HG03025 (cell line): ENCODE measurements at regions not wholly inside any gene's neighbourhood (a gene's known extent, or its start where the extent isn't known, plus 50 kb on each side); places are given as distances from the start of the nearest gene placed in this dataset.
"Not testable (repeated sequence)": the region's sequence is repeated elsewhere in the genome, so short reads cannot be mapped to it uniquely, and the experiment has no call there.

Source experiments
- ATAC-seq: cut with Tn5 transposase; IDR thresholded peaks from one replicate; pipeline ENCODE4 v1.9.1; 2021; ENCODE audit warnings: mild to moderate bottlenecking, moderate library complexity; ENCODE audit not compliant: unreplicated experiment, low FRiP score

GRCh38 chr14:45990252-45990651 is 661.3 kb downstream of the RPL10L start:
- no peak for ATAC-seq

- ATAC-seq, result no peak
Measured at GRCh38 chr14:45976001-45976400, 675.6 kb downstream of the RPL10L start.

GRCh38 chr14:45972416-45972815 is 679.2 kb downstream of the RPL10L start:
- no peak for ATAC-seq

- no peak for ATAC-seq
Measured at GRCh38 chr14:45970621-45971020, 681.0 kb downstream of the RPL10L start.

GRCh38 chr14:45968037-45968436 is 683.5 kb downstream of the RPL10L start:
- ATAC-seq, result no peak

GRCh38 chr14:45949479-45949878 is 696.5 kb upstream of the MIS18BP1 start:
- no peak for ATAC-seq

GRCh38 chr14:45947830-45948229 is 694.8 kb upstream of the MIS18BP1 start:
- ATAC-seq, result no peak

GRCh38 chr14:45946251-45946650 is 693.2 kb upstream of the MIS18BP1 start:
- ATAC-seq, result no peak

- no peak for ATAC-seq
Measured at GRCh38 chr14:45940318-45940717, 687.3 kb upstream of the MIS18BP1 start.

- ATAC-seq, result no peak
Measured at GRCh38 chr14:45939572-45939971, 686.6 kb upstream of the MIS18BP1 start.

GRCh38 chr14:45919995-45920394 is 667.0 kb upstream of the MIS18BP1 start:
- ATAC-seq, result not testable (repeated sequence)

GRCh38 chr14:45916340-45916953 is 663.4 kb upstream of the MIS18BP1 start:
- ATAC-seq, result no peak

- no peak for ATAC-seq
Measured at GRCh38 chr14:45907782-45908181, 654.8 kb upstream of the MIS18BP1 start.

- ATAC-seq, result no peak
Measured at GRCh38 chr14:45906257-45906656, 653.3 kb upstream of the MIS18BP1 start.

GRCh38 chr14:45905672-45906071 is 652.7 kb upstream of the MIS18BP1 start:
- no peak for ATAC-seq

GRCh38 chr14:45904314-45904713 is 651.3 kb upstream of the MIS18BP1 start:
- no peak for ATAC-seq

GRCh38 chr14:45902241-45902640 is 649.2 kb upstream of the MIS18BP1 start:
- no peak for ATAC-seq

GRCh38 chr14:45897439-45897838 is 644.4 kb upstream of the MIS18BP1 start:
- no peak for ATAC-seq

GRCh38 chr14:45893127-45893526 is 640.1 kb upstream of the MIS18BP1 start:
- ATAC-seq, result no peak

- ATAC-seq, result no peak
Measured at GRCh38 chr14:45891417-45892080, 638.5 kb upstream of the MIS18BP1 start.

- not testable (repeated sequence) for ATAC-seq
Measured at GRCh38 chr14:45888766-45889285, 635.8 kb upstream of the MIS18BP1 start.

GRCh38 chr14:45877981-45878380 is 625.0 kb upstream of the MIS18BP1 start:
- no peak for ATAC-seq
